GM19395 (cell line): ENCODE measurements at regions not wholly inside any gene's neighbourhood (a gene's known extent, or its start where the extent isn't known, plus 50 kb on each side); places are given as distances from the start of the nearest gene placed in this dataset.
"Not testable (repeated sequence)": the region's sequence is repeated elsewhere in the genome, so short reads cannot be mapped to it uniquely, and the experiment has no call there.

Source experiments
- ATAC-seq: cut with Tn5 transposase; IDR thresholded peaks from one replicate; pipeline ENCODE4 v1.9.1; 2021; ENCODE audit warnings: mild to moderate bottlenecking, moderate library complexity; ENCODE audit not compliant: unreplicated experiment

DNA sequence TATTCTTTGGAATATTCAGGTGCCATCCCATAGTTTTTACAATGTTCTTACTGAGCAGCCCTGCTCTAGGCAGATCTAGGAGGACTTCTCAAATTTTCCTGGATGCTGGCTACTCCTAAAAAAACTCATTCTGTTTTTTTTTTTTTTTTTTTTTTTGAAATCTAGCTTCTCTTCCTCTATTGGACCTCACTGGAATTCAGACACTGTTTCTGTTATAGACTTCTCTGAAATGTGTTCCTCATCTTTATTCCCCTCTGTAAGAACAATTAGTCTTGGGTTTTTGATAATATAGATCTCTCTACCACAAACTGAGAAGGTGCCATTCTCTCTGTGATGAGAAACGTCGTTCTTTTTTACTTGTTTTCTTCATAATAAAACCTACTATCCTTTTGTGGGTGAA lies 115.3 kb upstream of the CCND2 start:
- no peak for ATAC-seq

GRCh38 chr12:4157122-4157521 lies 116.4 kb upstream of the CCND2 start:
- no peak for ATAC-seq

- ATAC-seq, result no peak
Measured at GRCh38 chr12:4156317-4156716, 117.2 kb upstream of the CCND2 start.

DNA sequence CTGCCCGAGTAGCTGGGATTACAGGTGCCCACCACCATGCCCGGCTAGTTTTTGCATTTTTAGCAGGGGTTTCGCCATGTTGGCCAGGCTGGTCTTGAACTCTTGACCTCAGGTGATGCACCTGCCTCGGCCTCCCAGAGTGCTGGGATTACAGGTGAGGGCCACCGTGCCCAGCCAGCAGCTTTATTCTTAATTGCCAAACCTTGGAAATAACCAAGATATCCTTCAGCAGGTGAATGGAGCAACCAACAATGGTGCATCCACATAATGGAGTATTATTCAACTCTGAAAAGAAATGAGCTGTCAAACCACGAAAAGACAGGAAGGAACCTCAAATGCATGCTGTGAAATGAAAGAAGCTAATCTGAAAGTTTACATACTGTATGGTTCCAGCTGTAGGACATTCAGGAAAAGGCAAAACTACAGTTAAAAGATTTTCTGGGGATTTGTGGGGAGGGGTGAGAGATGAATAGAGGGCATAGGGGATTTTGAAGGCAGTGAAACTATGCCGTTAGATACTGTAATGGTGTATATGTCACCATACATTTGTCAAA lies 118.8 kb upstream of the CCND2 start:
- no peak for ATAC-seq

DNA sequence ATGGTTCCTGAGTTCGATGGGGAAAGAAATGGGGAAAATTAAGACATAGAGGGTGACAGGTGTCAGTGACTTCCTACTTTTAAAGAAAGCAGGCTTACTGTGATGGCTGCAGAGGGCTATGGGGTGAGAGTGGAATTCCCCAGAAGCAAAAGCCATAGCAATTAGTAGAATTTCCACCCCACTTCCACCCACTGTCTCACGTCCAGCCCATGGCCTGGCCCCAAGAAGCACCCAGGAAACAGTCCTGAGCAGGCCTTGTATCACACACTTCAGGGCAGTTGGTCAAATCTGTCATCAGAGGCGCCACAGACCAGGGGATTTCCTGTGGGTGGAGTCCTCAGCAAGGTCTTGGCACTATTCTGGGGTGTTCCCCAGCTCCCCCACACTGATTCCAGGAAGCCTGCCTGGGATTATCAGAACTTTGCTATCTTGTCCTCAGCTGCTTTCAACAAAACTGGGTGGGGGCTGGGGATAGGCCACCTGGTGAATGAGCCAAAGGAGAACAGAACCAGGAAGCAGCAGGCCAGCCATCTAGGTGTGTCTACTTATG lies 120.1 kb upstream of the CCND2 start:
- peak; percentile 81 for ATAC-seq

GRCh38 chr12:4152145-4152795 lies 121.3 kb upstream of the CCND2 start:
- ATAC-seq, result no peak

GRCh38 chr12:4151362-4152121 lies 122.0 kb upstream of the CCND2 start:
- no peak for ATAC-seq

DNA sequence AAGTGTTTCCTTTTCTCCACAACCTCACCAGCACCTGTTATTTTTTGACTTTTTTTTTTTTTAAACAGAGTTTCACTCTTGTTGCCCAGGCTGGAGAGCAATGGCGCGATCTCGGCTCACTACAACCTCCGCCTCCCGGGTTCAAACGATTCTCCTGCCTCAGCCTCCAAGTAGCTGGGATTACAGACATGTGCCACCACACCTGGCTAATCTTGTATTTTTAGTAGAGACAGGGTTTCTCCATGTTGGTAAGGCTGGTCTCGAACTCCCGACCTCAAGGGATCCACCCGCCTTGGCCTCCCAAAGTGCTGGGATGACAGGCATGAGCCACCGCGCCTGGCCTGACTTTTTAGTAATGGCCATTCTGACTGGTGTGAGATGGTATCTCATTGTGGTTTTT lies 123.2 kb upstream of the CCND2 start:
- ATAC-seq, result not testable (repeated sequence)

GRCh38 chr12:4148418-4149056 lies 125.0 kb upstream of the CCND2 start:
- ATAC-seq, result no peak

- ATAC-seq, result no peak
Measured at GRCh38 chr12:4147031-4147481, 126.5 kb upstream of the CCND2 start.

DNA sequence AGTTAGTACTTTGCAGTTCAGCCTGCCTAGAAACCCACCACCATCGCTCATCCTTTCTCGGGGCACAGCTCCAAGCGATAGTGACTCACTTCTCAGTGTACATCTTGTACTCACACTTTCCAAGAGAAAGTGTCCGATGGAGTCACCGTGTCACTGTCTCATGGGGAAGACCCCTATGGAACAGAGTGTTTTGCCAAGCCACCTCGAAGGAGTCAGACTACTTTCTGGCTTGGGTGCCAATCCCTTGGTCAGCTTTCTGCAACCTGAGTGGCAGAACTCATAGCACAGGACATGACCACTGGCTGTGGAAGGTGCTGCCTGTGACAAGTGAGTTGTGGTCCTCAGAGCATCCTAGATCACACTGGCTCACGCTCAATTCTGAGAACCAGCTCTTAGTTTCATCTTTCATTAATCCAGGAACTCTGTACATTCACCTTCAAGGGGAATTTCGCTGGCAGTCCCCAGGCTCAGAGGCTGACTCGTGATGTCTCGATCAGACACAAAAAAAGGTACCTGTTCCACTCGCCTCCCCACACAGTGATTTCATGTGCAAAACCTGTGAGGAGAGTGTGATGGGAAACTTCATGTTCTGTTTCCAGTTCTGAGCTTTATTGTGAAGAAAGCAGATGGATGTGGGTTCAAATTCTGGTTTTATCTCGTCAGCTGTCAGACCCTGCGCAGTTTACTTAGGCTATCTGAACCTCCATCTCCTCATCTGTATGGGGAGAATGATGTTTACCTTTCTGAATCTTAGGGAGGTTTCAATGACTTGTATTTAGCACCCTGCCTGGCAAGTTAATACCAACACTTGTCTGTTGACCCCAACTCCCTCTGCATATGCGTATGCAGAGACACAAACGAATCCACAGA lies 127.3 kb upstream of the CCND2 start:
- ATAC-seq, result peak; percentile 32

DNA sequence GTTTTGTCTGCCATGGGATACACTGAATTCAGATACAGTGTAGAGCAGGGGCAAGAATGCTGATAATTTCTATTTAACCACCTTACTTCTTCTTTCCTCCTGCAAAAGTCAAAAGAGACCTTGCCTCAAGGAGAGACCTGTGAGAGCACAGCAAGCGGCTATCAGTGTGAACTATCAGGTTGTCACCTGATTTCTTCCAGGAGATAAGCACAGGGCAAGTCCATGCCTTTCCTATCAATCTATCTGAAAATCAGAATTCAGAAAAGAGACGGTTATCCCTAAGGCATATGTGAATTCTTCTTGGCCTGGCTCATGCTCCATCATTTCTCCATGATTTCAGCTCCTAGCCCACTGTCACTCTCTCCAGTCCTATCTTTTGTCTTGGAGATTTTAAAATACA lies 128.9 kb upstream of the CCND2 start:
- no peak for ATAC-seq

GRCh38 chr12:4143896-4144295 lies 129.7 kb upstream of the CCND2 start:
- ATAC-seq, result no peak

- ATAC-seq, result no peak
Measured at GRCh38 chr12:4141348-4142270, 132.0 kb upstream of the CCND2 start.

DNA sequence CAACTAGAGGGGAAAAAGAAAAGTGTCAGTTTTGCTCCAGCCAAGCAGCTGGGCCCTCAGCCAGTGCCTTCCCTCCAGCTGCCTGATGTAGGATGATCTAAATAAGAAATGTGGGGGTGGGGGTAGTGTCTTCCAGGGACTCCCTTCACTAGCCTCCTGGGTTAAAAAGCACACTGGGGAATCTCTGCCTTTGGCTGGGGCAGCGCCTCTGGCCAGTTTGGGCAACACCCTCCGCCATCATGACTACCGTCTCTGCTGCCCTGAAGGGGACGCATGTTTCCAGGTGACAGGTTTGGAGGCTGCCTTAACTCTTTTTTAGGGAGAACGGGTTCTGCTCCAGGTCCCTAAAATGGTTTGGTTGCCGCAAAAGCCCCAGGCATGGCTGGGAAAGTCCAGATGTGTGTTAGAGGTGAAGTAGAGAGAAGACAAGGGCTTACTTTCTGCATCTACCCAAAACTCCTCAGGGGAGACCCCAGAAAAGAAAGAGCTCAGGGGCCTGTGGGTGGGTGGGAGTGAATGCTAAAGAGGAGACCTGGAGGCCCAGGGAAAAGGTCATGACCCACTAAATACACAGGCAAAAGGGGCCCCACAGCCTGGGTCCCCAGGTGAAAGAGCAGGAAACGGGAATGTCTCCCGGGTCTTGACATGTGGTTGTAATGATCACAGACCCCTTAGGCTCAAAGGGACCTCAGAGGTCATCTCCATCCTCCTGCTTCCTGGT lies 132.8 kb upstream of the CCND2 start:
- ATAC-seq, result no peak

GRCh38 chr12:4139191-4139590 lies 134.4 kb upstream of the CCND2 start:
- no peak for ATAC-seq

- not testable (repeated sequence) for ATAC-seq
Measured at GRCh38 chr12:4138532-4138931, 135.0 kb upstream of the CCND2 start.

DNA sequence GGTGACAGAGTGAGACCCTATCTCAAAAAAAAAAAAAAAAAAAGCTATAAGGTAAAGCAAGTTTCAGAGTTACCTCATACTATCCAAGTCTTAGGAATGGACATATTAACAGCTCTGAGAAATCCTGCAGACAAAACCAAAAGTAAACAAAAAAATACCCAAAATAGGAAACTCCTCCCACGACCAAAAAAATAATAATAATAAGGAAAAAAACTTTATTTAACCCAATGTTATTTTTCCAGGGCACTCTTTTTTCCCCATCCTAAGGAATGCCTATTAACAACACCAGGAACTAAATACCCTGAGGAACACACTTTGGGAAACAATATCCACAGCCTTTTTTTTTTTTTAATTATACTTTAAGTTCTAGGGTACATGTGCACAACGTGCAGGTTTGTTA lies 135.5 kb upstream of the CCND2 start:
- ATAC-seq, result no peak

DNA sequence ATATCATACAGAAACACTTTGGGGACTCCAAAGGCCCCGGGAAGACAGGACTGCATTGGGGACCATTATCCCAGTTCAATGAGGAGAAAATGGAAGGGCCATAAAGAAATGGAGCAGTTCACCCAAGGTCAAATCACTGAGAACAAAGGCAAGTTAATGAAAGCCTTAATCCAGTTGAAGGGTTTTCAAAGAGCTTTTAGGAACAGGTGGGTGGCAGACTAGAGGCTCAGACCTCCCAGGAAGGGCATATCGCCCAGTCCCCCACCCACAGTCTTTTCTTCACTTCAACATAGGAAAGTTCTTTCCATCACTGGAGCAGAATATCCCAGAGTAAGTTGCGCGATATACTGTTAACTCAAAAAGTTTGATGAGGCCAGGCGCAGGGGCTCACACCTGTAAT lies 136.1 kb upstream of the CCND2 start:
- no peak for ATAC-seq
